ENCODE measurements at regions not wholly inside any gene's neighbourhood (a gene's known extent, or its start where the extent isn't known, plus 50 kb on each side); places are given as distances from the start of the nearest gene placed in this dataset.

GRCh38 chr11:15821451-15821850, 534.9 kb downstream of the SOX6 start:
- no peak for TF ChIP-seq POLR2A (IDR thresholded peaks at IDR 0.05; ENCODE audit: low read depth, low read length)
- FAIRE-seq (no peak), DNase-seq (ENCODE audit: insufficient read length, low spot score) (no peak)

GRCh38 chr11:15824060-15824459, 532.3 kb downstream of the SOX6 start:
- DNase-seq (ENCODE audit: insufficient read length, low spot score) (no peak), FAIRE-seq (no peak)
- no peak for TF ChIP-seq POLR2A (IDR thresholded peaks at IDR 0.05; ENCODE audit: low read depth, low read length)

GRCh38 chr11:15825976-15826650, 530.2 kb downstream of the SOX6 start:
- no peak for TF ChIP-seq POLR2A (IDR thresholded peaks at IDR 0.05; ENCODE audit: low read depth, low read length)
- DNase-seq (ENCODE audit: insufficient read length, low spot score) (no peak), FAIRE-seq (no peak)

DNA sequence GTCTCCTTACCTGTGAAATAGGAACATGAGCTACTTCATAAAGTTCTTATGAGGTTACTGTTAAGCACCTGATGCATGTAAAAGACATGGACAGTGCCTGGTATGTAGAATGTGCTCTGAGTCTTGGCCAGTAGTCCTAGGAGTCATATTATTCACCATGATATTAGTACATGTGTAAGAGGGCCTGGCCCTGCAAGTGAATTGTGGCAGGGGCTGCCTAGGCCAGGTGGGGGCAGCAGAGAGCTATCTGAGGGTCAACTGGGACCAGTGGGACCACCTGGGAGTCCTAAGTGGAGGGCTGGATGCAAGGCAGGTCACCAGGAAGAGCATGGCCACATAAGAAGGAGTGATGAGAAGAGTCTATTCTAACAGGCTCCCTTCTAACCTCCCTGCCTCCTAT, 529.5 kb downstream of the SOX6 start:
- DNase-seq (ENCODE audit: insufficient read length, low spot score), result peak; percentile 12

GRCh38 chr11:15828215-15828853, 528.0 kb downstream of the SOX6 start:
- DNase-seq (ENCODE audit: insufficient read length, low spot score) (no peak), FAIRE-seq (no peak)
- no peak for TF ChIP-seq POLR2A (IDR thresholded peaks at IDR 0.05; ENCODE audit: low read depth, low read length)

More for the DNA sequence above, 529.5 kb downstream of the SOX6 start:
- FAIRE-seq, result no peak
- TF ChIP-seq POLR2A (IDR thresholded peaks at IDR 0.05; ENCODE audit: low read depth, low read length), result no peak

- FAIRE-seq (no peak), DNase-seq (ENCODE audit: insufficient read length, low spot score) (no peak)
- no peak for TF ChIP-seq POLR2A (IDR thresholded peaks at IDR 0.05; ENCODE audit: low read depth, low read length)
Observed at GRCh38 chr11:15829312-15829711, 527.0 kb downstream of the SOX6 start.

- no peak for FAIRE-seq
- no peak for TF ChIP-seq POLR2A (IDR thresholded peaks at IDR 0.05; ENCODE audit: low read depth, low read length)
- no peak for DNase-seq (ENCODE audit: insufficient read length, low spot score)
Observed at GRCh38 chr11:15830741-15831428, 525.5 kb downstream of the SOX6 start.

- DNase-seq (ENCODE audit: insufficient read length, low spot score) (no peak), FAIRE-seq (no peak)
- no peak for TF ChIP-seq POLR2A (IDR thresholded peaks at IDR 0.05; ENCODE audit: low read depth, low read length)
Observed at GRCh38 chr11:15835788-15836411, 520.4 kb downstream of the SOX6 start.

- no peak for TF ChIP-seq POLR2A (IDR thresholded peaks at IDR 0.05; ENCODE audit: low read depth, low read length)
- FAIRE-seq (no peak), DNase-seq (ENCODE audit: insufficient read length, low spot score) (no peak)
Observed at GRCh38 chr11:15836795-15837194, 519.6 kb downstream of the SOX6 start.

DNA sequence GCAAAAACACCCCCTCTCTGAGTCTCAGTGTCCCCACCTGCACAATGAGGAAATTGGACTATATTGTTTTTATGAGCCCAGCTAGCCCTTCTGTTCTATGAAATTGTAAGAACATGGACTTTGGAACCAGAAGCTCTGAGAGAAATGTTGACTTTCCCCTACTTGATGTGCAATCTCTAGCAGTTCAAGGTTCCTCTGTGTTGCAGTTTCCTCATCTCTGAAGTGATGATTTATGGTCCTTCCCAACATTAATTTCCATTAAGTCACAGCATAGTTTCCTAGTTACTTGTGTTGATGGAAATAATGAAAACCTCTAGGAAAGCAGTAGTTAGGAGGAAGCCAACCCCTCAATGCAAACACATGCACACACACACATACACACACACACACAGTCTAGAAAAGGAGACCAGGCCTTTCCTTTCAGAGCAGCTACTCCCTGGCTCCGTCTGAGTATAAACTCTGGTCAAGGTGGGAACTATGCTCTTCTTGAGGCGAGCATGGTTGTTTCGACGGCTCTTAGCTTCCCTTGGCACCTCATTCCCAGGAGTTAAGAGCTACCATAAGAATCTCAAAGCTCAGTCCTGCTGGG, 518.4 kb downstream of the SOX6 start:
- FAIRE-seq, result no peak
- no peak for DNase-seq (ENCODE audit: insufficient read length, low spot score)
- TF ChIP-seq POLR2A (IDR thresholded peaks at IDR 0.05; ENCODE audit: low read depth, low read length), result no peak

DNA sequence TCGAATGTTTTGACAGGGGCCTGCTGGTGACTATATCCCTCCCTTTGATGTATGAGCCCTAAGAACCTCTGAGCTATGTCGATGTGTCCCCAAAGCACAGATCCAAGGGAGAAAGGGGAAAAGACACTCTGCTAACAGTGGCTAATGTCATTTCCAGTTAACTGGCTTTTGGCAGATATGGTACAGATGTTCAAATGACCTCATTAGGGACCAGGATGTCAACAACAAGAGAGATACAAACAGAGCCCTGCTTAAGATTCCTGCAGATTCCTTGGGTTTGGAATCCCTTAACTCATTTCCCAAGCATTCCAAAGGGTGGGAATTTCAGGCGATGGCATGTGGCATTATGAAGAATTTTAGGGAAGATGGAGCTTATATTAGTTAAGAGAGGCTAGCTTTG, 517.3 kb downstream of the SOX6 start:
- TF ChIP-seq POLR2A (IDR thresholded peaks at IDR 0.05; ENCODE audit: low read depth, low read length), result no peak
- FAIRE-seq, result no peak
- no peak for DNase-seq (ENCODE audit: insufficient read length, low spot score)

- no peak for TF ChIP-seq POLR2A (IDR thresholded peaks at IDR 0.05; ENCODE audit: low read depth, low read length)
- FAIRE-seq (no peak), DNase-seq (ENCODE audit: insufficient read length, low spot score) (no peak)
Observed at GRCh38 chr11:15840966-15841365, 515.4 kb downstream of the SOX6 start.

DNA sequence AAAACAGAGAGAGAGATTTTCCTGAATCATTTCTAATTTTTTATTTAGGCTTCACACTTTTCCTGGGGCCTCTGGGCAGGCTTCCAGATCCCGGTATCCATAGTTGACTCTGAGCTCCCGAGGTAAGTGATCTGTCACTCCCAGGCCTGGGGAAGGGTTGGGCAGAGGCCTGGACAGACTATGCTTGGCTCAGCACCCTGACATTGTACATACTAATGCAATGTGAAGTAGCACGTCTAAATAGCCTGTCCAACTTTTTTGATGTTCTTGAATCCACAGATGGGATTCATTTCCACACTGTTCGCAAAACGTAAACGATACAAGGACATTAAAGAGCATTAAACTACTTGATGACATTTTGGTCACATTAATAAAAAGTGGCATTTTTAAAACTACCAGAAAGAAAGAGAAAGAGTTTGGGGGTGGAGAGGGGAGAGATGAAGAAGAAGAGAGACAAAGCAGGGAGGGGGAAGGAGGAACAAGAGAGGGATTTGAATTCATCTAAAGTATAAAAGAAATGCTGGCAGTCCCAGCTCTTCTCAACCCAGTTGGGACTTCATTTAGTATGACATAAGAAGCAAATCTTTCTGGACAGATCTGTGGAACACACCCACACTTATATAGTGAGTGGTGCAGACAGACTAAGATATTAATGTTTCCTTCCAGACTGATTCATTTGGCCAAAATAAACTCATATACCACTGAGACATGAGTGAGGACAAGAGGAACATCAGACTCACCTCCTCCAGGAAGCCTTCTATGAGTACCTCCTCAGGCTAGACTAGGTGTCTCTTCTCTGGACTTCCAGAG, 514.2 kb downstream of the SOX6 start:
- no peak for FAIRE-seq
- no peak for TF ChIP-seq POLR2A (IDR thresholded peaks at IDR 0.05; ENCODE audit: low read depth, low read length)
- DNase-seq (ENCODE audit: insufficient read length, low spot score), result no peak

Measured in H54 (cell line).